SK-N-SH (cell line): ENCODE measurements at regions not wholly inside any gene's neighbourhood (a gene's known extent, or its start where the extent isn't known, plus 50 kb on each side); places are given as distances from the start of the nearest gene placed in this dataset.

Experiments used
- CTCF ChIA-PET: fragments of 300-600, 350-600 bp; formaldehyde crosslinking; extraction: SDS; loops from one replicate; lab custom pipeline; 2021; lab: Yijun Ruan, JAX
- POLR2A ChIA-PET: fragments of 350-600 bp; sonication (Branson Sonifier 250); formaldehyde crosslinking; extraction: SDS; loops from one replicate; lab custom pipeline; 2020; ENCODE audit warnings: antibody characterized with exemption, inconsistent platforms; lab: Yijun Ruan, JAX
- DNase-seq: peaks from one replicate; pipeline ENCODE4 v3.0.0; 2012
- H2AFZ ChIP-seq: fragments of 200-600 bp; sonication (generic); 2 replicates; pipeline ENCODE4 v1.8.1; 2016; ENCODE audit warnings: antibody characterized with exemption, mild to moderate bottlenecking, low read depth
- H3F3A ChIP-seq: fragments of 200-600 bp; sonication (generic); replicated peaks from 2 replicates; pipeline ENCODE3; 2016; ENCODE audit warnings: antibody characterized with exemption, mild to moderate bottlenecking; ENCODE audit not compliant: insufficient read depth
- H3K27ac ChIP-seq, 2 experiments: fragments of 200-500 bp in 1 of 2; fragments of 200-600 bp in 1 of 2; sonication (Bioruptor generic) in 1 of 2; sonication (generic), shearing (Covaris generic) in 1 of 2; 2 replicates each; pipeline versions ENCODE4 v1.5.1 to v1.6.1; 2014 to 2016; ENCODE audit warnings: low read depth in 2 of 2, inconsistent platforms in 1 of 2, low read length in 1 of 2, mild to moderate bottlenecking in 1 of 2, mixed read lengths in 1 of 2
- H3K27me3 ChIP-seq: fragments of 200-600 bp; sonication (generic), shearing (Covaris generic); 2 replicates; pipeline ENCODE4 v1.6.1; 2016; ENCODE audit warnings: mixed run types; ENCODE audit not compliant: insufficient read depth
- H3K36me3 ChIP-seq, 2 experiments: fragments of 200-500 bp in 1 of 2; fragments of 200-600 bp in 1 of 2; sonication (Bioruptor generic) in 1 of 2; sonication (generic) in 1 of 2; replicated peaks in 1 of 2; 2 replicates each; pipeline versions ENCODE3 to v1.5.1; 2014 to 2016; ENCODE audit warnings: low read length in 1 of 2, mild to moderate bottlenecking in 1 of 2; ENCODE audit not compliant: insufficient read depth in 2 of 2, control insufficient read depth in 1 of 2
- H3K4me1 ChIP-seq, 2 experiments: fragments of 200-500 bp in 1 of 2; fragments of 200-600 bp in 1 of 2; sonication (Bioruptor generic) in 1 of 2; sonication (generic), shearing (Covaris generic) in 1 of 2; 2 replicates each; pipeline versions ENCODE4 v1.5.1 to v1.6.1; 2014 to 2016; ENCODE audit warnings: low read depth in 1 of 2, low read length in 1 of 2, mixed run types in 1 of 2; ENCODE audit not compliant: insufficient read depth in 2 of 2, control insufficient read depth in 1 of 2
- H3K4me2 ChIP-seq: fragments of 200-600 bp; sonication (generic), shearing (Covaris generic); 2 replicates; pipeline ENCODE4 v1.6.1; 2017; ENCODE audit warnings: mixed run types
- H3K4me3 ChIP-seq, 2 experiments: fragments of 200-500 bp in 1 of 2; fragments of 200-600 bp in 1 of 2; sonication (Bioruptor generic) in 1 of 2; sonication (generic), shearing (Covaris generic) in 1 of 2; 2 replicates each; pipeline versions ENCODE4 v1.5.1 to v1.8.1; 2014 to 2016; ENCODE audit warnings: low read depth in 2 of 2, inconsistent platforms in 1 of 2, low read length in 1 of 2, mild to moderate bottlenecking in 1 of 2, mixed read lengths in 1 of 2, moderate library complexity in 1 of 2
- H3K79me2 ChIP-seq: fragments of 200-600 bp; sonication (generic); 2 replicates; pipeline ENCODE4 v1.8.1; 2017; ENCODE audit warnings: mild to moderate bottlenecking; ENCODE audit not compliant: insufficient read depth
- H3K9ac ChIP-seq: fragments of 200-600 bp; sonication (generic); 2 replicates; pipeline ENCODE4 v1.6.1; 2017; ENCODE audit warnings: mixed run types
- H3K9me2 ChIP-seq: fragments of 200-600 bp; sonication (generic); 2 replicates; pipeline ENCODE4 v1.6.1; 2017; ENCODE audit warnings: mixed run types
- H3K9me3 ChIP-seq: fragments of 200-600 bp; sonication (generic); 2 replicates; pipeline ENCODE4 v1.6.1; 2017; ENCODE audit warnings: mixed run types, mild to moderate bottlenecking, moderate library complexity
- H4K20me1 ChIP-seq: fragments of 200-600 bp; sonication (generic); 2 replicates; pipeline ENCODE4 v1.6.1; 2017; ENCODE audit warnings: mild to moderate bottlenecking, mixed run types; ENCODE audit not compliant: insufficient read depth
- CTCF ChIP-seq: fragments of 200-600 bp; sonication (generic); IDR thresholded peaks from 2 replicates; pipeline ENCODE4 v1.6.1; 2017; ENCODE audit warnings: antibody characterized with exemption, mild to moderate bottlenecking, moderate library complexity
- JUND ChIP-seq: IDR thresholded peaks from 2 replicates; pipeline ENCODE4 v1.4.0; 2012
- MXI1 ChIP-seq: IDR thresholded peaks from 2 replicates; pipeline ENCODE4 v1.6.1; 2012; ENCODE audit warnings: mild to moderate bottlenecking, low read depth, low read length, improper control_type of control experiment
- RFX5 ChIP-seq: IDR thresholded peaks from 2 replicates; pipeline ENCODE4 v1.6.1; 2012; ENCODE audit warnings: mild to moderate bottlenecking, improper control_type of control experiment, low read length
- SIN3A ChIP-seq: IDR thresholded peaks from 2 replicates; pipeline ENCODE4 v1.6.1; 2012; ENCODE audit warnings: low read depth, mild to moderate bottlenecking, low read length, moderate library complexity, borderline replicate concordance
- TAF1 ChIP-seq: IDR thresholded peaks from 2 replicates; pipeline ENCODE4 v1.6.1; 2012; ENCODE audit warnings: low read depth, mild to moderate bottlenecking, low read length, moderate library complexity, borderline replicate concordance
- TEAD4 ChIP-seq: IDR thresholded peaks from 2 replicates; pipeline ENCODE4 v1.4.0; 2012; ENCODE audit warnings: mild to moderate bottlenecking, borderline replicate concordance; ENCODE audit not compliant: insufficient read depth
- YY1 ChIP-seq: IDR thresholded peaks from 2 replicates; pipeline ENCODE4 v1.4.0; 2012; ENCODE audit warnings: low read depth, mild to moderate bottlenecking
- WGBS: methylation state at CpG from one replicate; pipeline ENCODE4 v1.1.6; 2017; ENCODE audit warnings: low lambda C conversion rate; 5-methylcytosine and 5-hydroxymethylcytosine counted together
- TF ChIP-seq, protein P1 (sequence below): IDR thresholded peaks from 2 replicates; pipeline ENCODE4; 2012

- ChIA-PET POLR2A (no interaction called here), CTCF (interaction anchor here (0.9 kb wide), 1 partner anchor 17 kb away, joined by 3 read pairs; no protein-coding TSS in a partner anchor)
- Histone ChIP-seq H3K9me3 (no peaks in the 10 kb centered on the region), H2AFZ (no peak overlapping the region), H4K20me1 (no peaks in the 10 kb centered on the region), H3K79me2 (no peaks in the 10 kb centered on the region), H3K27me3 (no peaks in the 10 kb centered on the region), H3K36me3 (no peaks in the 10 kb centered on the region), H3K4me3 (no peak overlapping the region), H3K27ac (no peak overlapping the region), H3K4me2 (0 out of 2 replicates have a peak overlapping the region, but pooled peaks have one; percentile 1), H3K9me2 (no peaks in the 10 kb centered on the region), H3K4me1 (no peaks in the 10 kb centered on the region; a peak in 1 of 4 replicates), H3K9ac (no peak overlapping the region), H3F3A (no peaks in the 10 kb centered on the region)
- DNase-seq: no peak
- 21% methylated on average over 8 of the region's 8 CpGs for WGBS
- no peak for TF ChIP-seq TEAD4
- no peak for TF ChIP-seq MXI1
- TF ChIP-seq TAF1: no peak
- no peak for TF ChIP-seq YY1
- TF ChIP-seq SIN3A: no peak
- TF ChIP-seq, protein P1, sequence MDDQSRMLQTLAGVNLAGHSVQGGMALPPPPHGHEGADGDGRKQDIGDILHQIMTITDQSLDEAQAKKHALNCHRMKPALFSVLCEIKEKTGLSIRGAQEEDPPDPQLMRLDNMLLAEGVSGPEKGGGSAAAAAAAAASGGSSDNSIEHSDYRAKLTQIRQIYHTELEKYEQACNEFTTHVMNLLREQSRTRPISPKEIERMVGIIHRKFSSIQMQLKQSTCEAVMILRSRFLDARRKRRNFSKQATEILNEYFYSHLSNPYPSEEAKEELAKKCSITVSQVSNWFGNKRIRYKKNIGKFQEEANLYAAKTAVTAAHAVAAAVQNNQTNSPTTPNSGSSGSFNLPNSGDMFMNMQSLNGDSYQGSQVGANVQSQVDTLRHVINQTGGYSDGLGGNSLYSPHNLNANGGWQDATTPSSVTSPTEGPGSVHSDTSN: no peak
These were observed 576.7 kb downstream of the SLC16A7 start for GRCh38 chr12:60172266-60173211.

DNA sequence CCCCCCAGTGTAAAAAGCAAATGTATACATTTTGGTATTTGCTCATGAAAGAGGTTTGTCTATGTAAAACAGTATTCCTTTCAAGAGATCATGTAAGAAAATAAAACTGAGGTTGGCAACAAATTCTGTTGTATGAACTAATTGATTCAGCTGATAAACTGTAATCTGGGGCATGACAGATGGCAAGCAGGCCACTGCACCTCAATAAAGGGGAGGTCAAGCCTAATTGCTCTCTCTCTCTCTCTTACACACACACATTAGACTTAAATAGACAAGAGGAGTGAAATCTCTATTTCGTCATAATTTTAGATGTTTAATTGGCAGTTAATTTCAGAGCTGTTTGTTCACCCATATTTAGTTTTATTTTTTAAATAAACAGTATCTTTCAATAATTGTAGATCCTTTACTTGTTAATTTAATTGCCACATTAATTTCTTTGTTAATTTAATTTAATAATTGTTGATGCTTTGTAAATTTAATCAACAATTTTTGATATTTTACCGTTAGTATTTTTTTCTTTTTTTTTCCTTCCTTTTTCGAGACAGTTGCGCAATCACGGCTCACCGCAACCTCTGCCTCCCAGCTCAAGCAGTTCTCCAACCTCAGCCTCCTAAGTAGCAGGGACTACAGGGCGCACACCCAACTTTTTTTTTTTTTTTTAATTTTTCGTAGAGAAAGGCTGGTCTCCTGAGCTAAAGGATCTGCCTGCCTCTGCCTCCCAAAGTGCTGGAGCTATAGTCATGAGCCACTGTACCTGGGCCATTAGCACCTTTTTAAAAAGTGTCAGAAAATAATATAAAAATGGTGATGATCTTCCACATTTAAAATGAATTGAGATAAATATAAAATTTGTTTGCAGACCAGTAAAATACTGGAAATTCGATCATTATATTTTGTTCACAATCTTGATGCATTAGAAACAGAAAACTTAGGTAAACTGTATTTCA, 577.7 kb downstream of the SLC16A7 start:
- Histone ChIP-seq H3F3A (no peaks in the 10 kb centered on the region), H2AFZ (no peak overlapping the region), H3K9ac (no peak overlapping the region), H3K4me1 (no peaks in the 10 kb centered on the region; a peak in 1 of 4 replicates), H3K4me3 (no peak overlapping the region), H3K27me3 (no peaks in the 10 kb centered on the region), H3K27ac (no peak overlapping the region), H3K9me3 (no peaks in the 10 kb centered on the region), H3K9me2 (no peaks in the 10 kb centered on the region), H3K4me2 (no peak overlapping the region), H4K20me1 (no peaks in the 10 kb centered on the region), H3K79me2 (no peaks in the 10 kb centered on the region), H3K36me3 (no peaks in the 10 kb centered on the region)
- no peak for TF ChIP-seq CTCF
- no peak for TF ChIP-seq JUND
- no peak for TF ChIP-seq RFX5
- CTCF ChIA-PET: interaction anchor here (0.9 kb wide), 1 partner anchor 18 kb away, joined by 3 read pairs; no protein-coding TSS in a partner anchor
- 34% methylated on average over 9 of the region's 9 CpGs for WGBS
- POLR2A ChIA-PET: no interaction called here
- no peak for DNase-seq
